Caco-2 (cell line): ENCODE measurements at regions not wholly inside any gene's neighbourhood (a gene's known extent, or its start where the extent isn't known, plus 50 kb on each side); places are given as distances from the start of the nearest gene placed in this dataset.

ENCODE experiments used
- BruUV-seq: library from RNA; stranded (reverse); fragments of 400-500 nt; replicated peaks from 2 replicates; lab custom pipeline; 2021; lab: Mats Ljungman, UMichigan
- CTCF ChIA-PET: fragments of 300-600 bp; sonication (Branson Sonifier 250); formaldehyde crosslinking; loops from one replicate; lab custom pipeline; 2022; ENCODE audit warnings: antibody characterized with exemption; lab: Charles Lee
- POLR2A ChIA-PET: fragments of 300-600 bp; sonication (Branson Sonifier 250); formaldehyde crosslinking; loops from one replicate; lab custom pipeline; 2022; ENCODE audit warnings: antibody characterized with exemption; lab: Charles Lee
- DNase-seq, 2 experiments: peaks; one replicate each; pipeline versions ENCODE4 v3.0.0 to v3.0.0-alpha.2; 2020 to 2022
- H3K27me3 ChIP-seq: replicated peaks from 2 replicates; pipeline ENCODE4 v1.6.0; 2011; ENCODE audit warnings: low read length; ENCODE audit not compliant: control insufficient read depth, insufficient read depth
- H3K36me3 ChIP-seq: 2 replicates; pipeline ENCODE4 v1.5.1; 2011; ENCODE audit warnings: low read length; ENCODE audit not compliant: control insufficient read depth, insufficient read depth
- H3K4me1 ChIP-seq: fragments of 250-450 bp; sonication (Bioruptor Pico); 2 replicates; pipeline ENCODE4 v1.5.1; 2020; ENCODE audit warnings: mild to moderate bottlenecking
- H3K4me3 ChIP-seq: 2 replicates; pipeline ENCODE4 v1.5.1; 2011; ENCODE audit warnings: low read depth, mild to moderate bottlenecking, control low read depth, low read length
- H3K9me3 ChIP-seq: fragments of 250-450 bp; sonication (Bioruptor Pico); 2 replicates; pipeline ENCODE4 v1.5.1; 2020; ENCODE audit warnings: mild to moderate bottlenecking, moderate library complexity
- H3K27ac Mint-ChIP-seq: one replicate; pipeline ENCODE4 v1.8.0; 2022; ENCODE audit warnings: mixed read lengths; ENCODE audit not compliant: unreplicated experiment
- H3K27me3 Mint-ChIP-seq: one replicate; pipeline ENCODE4 v1.8.0; 2022; ENCODE audit warnings: mixed read lengths; ENCODE audit not compliant: insufficient read depth, unreplicated experiment
- H3K36me3 Mint-ChIP-seq: one replicate; pipeline ENCODE4 v1.8.0; 2022; ENCODE audit warnings: mild to moderate bottlenecking, mixed read lengths; ENCODE audit not compliant: insufficient read depth, unreplicated experiment
- H3K4me1 Mint-ChIP-seq: one replicate; pipeline ENCODE4 v1.8.0; 2022; ENCODE audit warnings: low read depth, mixed read lengths; ENCODE audit not compliant: unreplicated experiment
- H3K4me3 Mint-ChIP-seq: one replicate; pipeline ENCODE4 v1.8.0; 2022; ENCODE audit warnings: mild to moderate bottlenecking, moderate library complexity, mixed read lengths; ENCODE audit not compliant: unreplicated experiment
- H3K9me3 Mint-ChIP-seq: one replicate; pipeline ENCODE4 v1.8.0; 2022; ENCODE audit warnings: mixed read lengths; ENCODE audit not compliant: unreplicated experiment
- CTCF ChIP-seq, 2 experiments: fragments of 200-600 bp in 1 of 2; IDR thresholded peaks; 1 replicate in 1 of 2; 2 replicates in 1 of 2; pipeline versions ENCODE4 v1.5.1 to v1.8.0; 2011 to 2022; ENCODE audit warnings: antibody characterized with exemption in 1 of 2, control low read depth in 1 of 2, inconsistent platforms in 1 of 2, low read depth in 1 of 2, low read length in 1 of 2, mild to moderate bottlenecking in 1 of 2, moderate library complexity in 1 of 2; ENCODE audit not compliant: insufficient read depth in 1 of 2, severe bottlenecking in 1 of 2, unreplicated experiment in 1 of 2
- intact Hi-C: fragments of 100-400 bp; cut with micrococcal nuclease; formaldehyde crosslinking; loops from one replicate; pipeline ENCODE4 v1.10.0; 2022; ENCODE audit not compliant: unreplicated experiment

DNA sequence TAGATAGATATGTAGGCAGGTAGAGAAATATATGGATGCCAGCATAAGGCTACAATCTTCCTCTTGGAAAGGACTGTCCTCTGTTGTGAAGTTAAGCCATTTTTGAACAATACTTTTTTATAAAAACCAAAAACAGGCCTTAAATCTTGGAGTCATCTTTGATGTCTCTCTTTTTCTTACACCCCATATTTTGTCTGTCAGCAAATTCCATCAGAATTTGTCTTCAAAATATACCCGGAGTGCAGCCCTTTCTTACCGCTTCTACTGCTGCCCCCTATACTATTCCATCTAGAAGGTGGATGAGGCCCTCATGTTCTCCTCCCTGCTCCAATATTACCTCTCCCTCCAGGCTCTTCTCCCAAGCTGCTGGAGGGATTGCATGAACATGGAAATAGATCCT is 326.5 kb downstream of the HAPSTR1 start:
- ChIA-PET CTCF (no interaction called here), POLR2A (no interaction called here)
- H3K36me3 Mint-ChIP-seq: no peaks in the 10 kb centered on the region
- Histone ChIP-seq H3K27me3 (no peaks in the 10 kb centered on the region; the same call in 1 of the 2 replicates), H3K36me3 (no peaks in the 10 kb centered on the region), H3K4me3 (no peak overlapping the region), H3K4me1 (no peaks in the 10 kb centered on the region), H3K9me3 (no peaks in the 10 kb centered on the region)
- no peaks in the 10 kb centered on the region for H3K4me1 Mint-ChIP-seq
- no peaks in the 10 kb centered on the region for H3K9me3 Mint-ChIP-seq
- no TSS peak for BruUV-seq
- peaks cover 8% of the 10 kb centered on the region for H3K27me3 Mint-ChIP-seq
- intact Hi-C loops: no loop called here
- no peak for DNase-seq
- no peak overlapping the region for H3K4me3 Mint-ChIP-seq
- no peak for TF ChIP-seq CTCF (IDR thresholded peaks at IDR 0.05; ENCODE audit: insufficient read depth in 1 of 2, low read depth in 1 of 2, low read length in 1 of 2, severe bottlenecking in 1 of 2, unreplicated experiment in 1 of 2)
- no peak overlapping the region for H3K27ac Mint-ChIP-seq

DNA sequence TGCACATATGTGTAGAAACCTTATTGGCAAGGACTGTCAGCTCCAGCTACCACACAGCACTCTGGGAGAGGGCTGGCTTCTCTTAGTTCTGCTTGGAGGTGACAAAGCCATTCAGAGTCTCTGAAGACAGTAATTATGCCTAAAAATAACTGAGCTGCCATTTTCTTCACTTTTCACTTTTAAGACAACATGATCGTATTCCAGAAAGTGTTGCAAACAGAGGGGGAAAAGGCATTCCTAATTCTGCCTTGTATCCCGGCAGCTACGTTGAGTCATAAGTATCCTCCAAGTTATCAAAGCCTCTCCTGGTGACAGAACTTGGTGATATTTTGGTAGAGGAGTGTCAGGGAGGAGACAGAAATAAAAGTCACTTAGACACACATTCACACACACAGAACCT is 327.7 kb downstream of the HAPSTR1 start:
- TF ChIP-seq CTCF (IDR thresholded peaks at IDR 0.05; ENCODE audit: insufficient read depth in 1 of 2, low read depth in 1 of 2, low read length in 1 of 2, severe bottlenecking in 1 of 2, unreplicated experiment in 1 of 2): no peak
- H3K27me3 ChIP-seq: no peaks in the 10 kb centered on the region; the same call in 1 of the 2 replicates
- ChIA-PET POLR2A (no interaction called here), CTCF (no interaction called here)
- no peaks in the 10 kb centered on the region for H3K9me3 ChIP-seq
- no peak for DNase-seq
- no peak overlapping the region for H3K4me3 ChIP-seq
- intact Hi-C loops: no loop called here
- H3K27ac Mint-ChIP-seq: no peak overlapping the region
- H3K27me3 Mint-ChIP-seq: peaks cover 8% of the 10 kb centered on the region
- H3K4me1 Mint-ChIP-seq: no peaks in the 10 kb centered on the region
- H3K9me3 Mint-ChIP-seq: no peaks in the 10 kb centered on the region
- H3K36me3 ChIP-seq: no peaks in the 10 kb centered on the region
- no peaks in the 10 kb centered on the region for H3K36me3 Mint-ChIP-seq
- H3K4me1 ChIP-seq: no peaks in the 10 kb centered on the region
- H3K4me3 Mint-ChIP-seq: no peak overlapping the region
- no TSS peak for BruUV-seq

GRCh38 chr16:9422762-9423513 is 331.5 kb downstream of the HAPSTR1 start:
- peaks cover 5% of the 10 kb centered on the region for H3K27me3 Mint-ChIP-seq
- H3K36me3 ChIP-seq: no peaks in the 10 kb centered on the region

More at GRCh38 chr16:9422762-9423513, 331.5 kb downstream of the HAPSTR1 start:
- Histone ChIP-seq H3K4me3 (no peak overlapping the region), H3K9me3 (no peaks in the 10 kb centered on the region), H3K4me1 (no peaks in the 10 kb centered on the region), H3K27me3 (no peaks in the 10 kb centered on the region)
- Mint-ChIP-seq H3K4me1 (no peaks in the 10 kb centered on the region), H3K4me3 (no peak overlapping the region), H3K36me3 (no peaks in the 10 kb centered on the region), H3K27ac (no peak overlapping the region), H3K9me3 (no peaks in the 10 kb centered on the region)
- intact Hi-C loops: no loop called here
- no peak for DNase-seq
- CTCF ChIA-PET: no interaction called here
- no peak for TF ChIP-seq CTCF (IDR thresholded peaks at IDR 0.05; ENCODE audit: insufficient read depth in 1 of 2, low read depth in 1 of 2, low read length in 1 of 2, severe bottlenecking in 1 of 2, unreplicated experiment in 1 of 2)
- POLR2A ChIA-PET: no interaction called here
- BruUV-seq: no TSS peak
